ENCODE measurements at regions not wholly inside any gene's neighbourhood (a gene's known extent, or its start where the extent isn't known, plus 50 kb on each side); places are given as distances from the start of the nearest gene placed in this dataset.

GRCh38 chr9:108351571-108351970, 504.2 kb downstream of the ACTL7B start:
- no peak for TF ChIP-seq CTCF (IDR thresholded peaks at IDR 0.05; ENCODE audit: low read length)
- TF ChIP-seq EZH2 (IDR thresholded peaks at IDR 0.05; ENCODE audit: borderline replicate concordance, low read length), result no peak

Measured in OCI-LY1 (cell line).